GM21723 (cell line): ENCODE measurements at regions not wholly inside any gene's neighbourhood (a gene's known extent, or its start where the extent isn't known, plus 50 kb on each side); places are given as distances from the start of the nearest gene placed in this dataset.

Source experiments
- ATAC-seq: cut with Tn5 transposase; IDR thresholded peaks from one replicate; pipeline ENCODE4 v1.9.1; 2021; ENCODE audit warnings: mild to moderate bottlenecking, moderate library complexity; ENCODE audit not compliant: unreplicated experiment

GRCh38 chr13:110826861-110827672 is 87.8 kb downstream of the ANKRD10 start:
- no peak for ATAC-seq
